ENCODE measurements at regions not wholly inside any gene's neighbourhood (a gene's known extent, or its start where the extent isn't known, plus 50 kb on each side); places are given as distances from the start of the nearest gene placed in this dataset.

GRCh38 chr11:19635332-19635731 is 77.3 kb upstream of the NAV2 start:
- H3K27ac ChIP-seq (ENCODE audit: low read depth in 1 of 3, low read length in 2 of 3) = no peak overlapping the region
- no peak overlapping the region for H3K4me3 ChIP-seq (ENCODE audit: low read depth in 1 of 3, low read length in 3 of 3)
- no peak for FAIRE-seq
- peaks cover 0 to 8% of the 10 kb centered on the region in 2 donors for H3K9me3 ChIP-seq (ENCODE audit: control insufficient read depth in 2 of 2, insufficient read depth in 1 of 2, low read depth in 1 of 2, low read length in 1 of 2)
- DNase-seq = no peak
- H3K4me1 ChIP-seq (ENCODE audit: control insufficient read depth in 3 of 3, insufficient read depth in 2 of 3, low read depth in 1 of 3, low read length in 2 of 3) = no peaks in the 10 kb centered on the region
- 79 to 87% (median 80%) methylated on average over 3 of the region's 3 CpGs for WGBS, 3 donors
- H3K27me3 ChIP-seq (ENCODE audit: control insufficient read depth in 3 of 3, insufficient read depth in 3 of 3, low read length in 3 of 3) = no peaks in the 10 kb centered on the region
- H3K36me3 ChIP-seq (ENCODE audit: control insufficient read depth in 3 of 3, insufficient read depth in 2 of 3, low read depth in 1 of 3, low read length in 3 of 3) = no peaks in the 10 kb centered on the region

GRCh38 chr11:19633276-19633675 is 79.4 kb upstream of the NAV2 start:
- Histone ChIP-seq H3K27ac (ENCODE audit: low read depth in 1 of 3, low read length in 2 of 3) (no peak overlapping the region), H3K36me3 (ENCODE audit: control insufficient read depth in 3 of 3, insufficient read depth in 2 of 3, low read depth in 1 of 3, low read length in 3 of 3) (no peaks in the 10 kb centered on the region)
- DNase-seq = no peak

DNA sequence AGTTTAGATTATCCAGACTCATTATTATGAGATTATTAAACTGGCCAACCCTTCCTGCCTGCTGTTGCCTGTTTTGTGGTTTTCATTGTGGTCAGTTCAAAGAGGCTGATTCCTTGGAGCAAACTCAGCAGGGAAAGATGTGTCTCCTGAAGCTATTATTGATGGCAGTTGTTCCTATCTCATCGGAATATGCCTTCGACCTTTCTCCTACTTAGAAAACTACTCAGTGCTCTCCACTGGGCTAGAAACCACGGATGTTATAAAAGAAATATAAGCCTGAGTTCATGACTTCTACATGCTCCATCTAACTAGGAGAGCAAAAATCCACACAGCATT is 80.2 kb upstream of the NAV2 start:
- FAIRE-seq (no peak), DNase-seq (no peak)
- WGBS, 3 donors = 44 to 60% (median 53%) methylated on average over 3 of the region's 3 CpGs
- peaks cover 0 to 8% of the 10 kb centered on the region in 2 donors for H3K9me3 ChIP-seq (ENCODE audit: control insufficient read depth in 2 of 2, insufficient read depth in 1 of 2, low read depth in 1 of 2, low read length in 1 of 2)
- no peaks in the 10 kb centered on the region for H3K27me3 ChIP-seq (ENCODE audit: control insufficient read depth in 3 of 3, insufficient read depth in 3 of 3, low read length in 3 of 3)
- no peaks in the 10 kb centered on the region for H3K4me1 ChIP-seq (ENCODE audit: control insufficient read depth in 3 of 3, insufficient read depth in 2 of 3, low read depth in 1 of 3, low read length in 2 of 3)
- no peak overlapping the region for H3K4me3 ChIP-seq (ENCODE audit: low read depth in 1 of 3, low read length in 3 of 3)
- no peaks in the 10 kb centered on the region for H3K36me3 ChIP-seq (ENCODE audit: control insufficient read depth in 3 of 3, insufficient read depth in 2 of 3, low read depth in 1 of 3, low read length in 3 of 3)
- no peak overlapping the region for H3K27ac ChIP-seq (ENCODE audit: low read depth in 1 of 3, low read length in 2 of 3)

More at GRCh38 chr11:19633276-19633675, 79.4 kb upstream of the NAV2 start:
- Histone ChIP-seq H3K27me3 (ENCODE audit: control insufficient read depth in 3 of 3, insufficient read depth in 3 of 3, low read length in 3 of 3) (no peaks in the 10 kb centered on the region), H3K4me1 (ENCODE audit: control insufficient read depth in 3 of 3, insufficient read depth in 2 of 3, low read depth in 1 of 3, low read length in 2 of 3) (no peaks in the 10 kb centered on the region), H3K4me3 (ENCODE audit: low read depth in 1 of 3, low read length in 3 of 3) (no peak overlapping the region), H3K9me3 (ENCODE audit: control insufficient read depth in 2 of 2, insufficient read depth in 1 of 2, low read depth in 1 of 2, low read length in 1 of 2) (peaks cover 0 to 8% of the 10 kb centered on the region in 2 donors)
- 87 to 95% (median 91%) methylated on average over 7 of the region's 7 CpGs for WGBS, 3 donors
- FAIRE-seq = no peak

GRCh38 chr11:19631712-19632498 is 80.7 kb upstream of the NAV2 start:
- 62 to 79% (median 64%) methylated on average over 8 to 9 of the region's 9 CpGs for WGBS, 3 donors
- Histone ChIP-seq H3K4me3 (ENCODE audit: low read depth in 1 of 3, low read length in 3 of 3) (no peak overlapping the region), H3K4me1 (ENCODE audit: control insufficient read depth in 3 of 3, insufficient read depth in 2 of 3, low read depth in 1 of 3, low read length in 2 of 3) (no peaks in the 10 kb centered on the region), H3K27me3 (ENCODE audit: control insufficient read depth in 3 of 3, insufficient read depth in 3 of 3, low read length in 3 of 3) (peaks cover 0 to 4% (median 0%) of the 10 kb centered on the region in 3 donors), H3K9me3 (ENCODE audit: control insufficient read depth in 2 of 2, insufficient read depth in 1 of 2, low read depth in 1 of 2, low read length in 1 of 2) (peaks cover 0 to 8% of the 10 kb centered on the region in 2 donors), H3K27ac (ENCODE audit: low read depth in 1 of 3, low read length in 2 of 3) (no peak overlapping the region), H3K36me3 (ENCODE audit: control insufficient read depth in 3 of 3, insufficient read depth in 2 of 3, low read depth in 1 of 3, low read length in 3 of 3) (no peaks in the 10 kb centered on the region)
- DNase-seq = no peak
- FAIRE-seq = no peak

DNA sequence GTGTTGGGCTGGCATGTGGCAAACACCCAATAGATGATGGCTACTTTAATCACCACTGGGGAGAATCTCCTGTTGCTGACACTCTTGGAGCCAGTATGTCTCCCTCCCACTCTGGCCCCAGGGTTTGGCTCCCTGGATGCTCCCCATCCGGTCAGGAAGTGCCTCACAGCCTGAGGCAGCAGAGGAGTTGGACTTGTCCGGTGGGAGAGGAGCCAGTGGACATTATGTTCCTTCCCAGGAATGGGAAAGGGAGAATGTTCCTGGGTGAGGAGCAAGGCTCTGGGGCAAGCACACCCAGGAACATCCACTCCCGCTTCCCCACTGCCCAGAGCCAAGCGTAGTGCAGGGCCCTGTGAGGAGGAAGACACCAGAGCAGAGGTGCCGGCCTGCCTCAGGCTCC is 84.6 kb upstream of the NAV2 start:
- 73 to 96% (median 84%) methylated on average over 5 of the region's 5 CpGs for WGBS, 3 donors
- Histone ChIP-seq H3K27ac (ENCODE audit: low read depth in 1 of 3, low read length in 2 of 3) (peak overlapping the region in 1 of 3 donors; percentile 24), H3K36me3 (ENCODE audit: control insufficient read depth in 3 of 3, insufficient read depth in 2 of 3, low read depth in 1 of 3, low read length in 3 of 3) (no peaks in the 10 kb centered on the region), H3K9me3 (ENCODE audit: control insufficient read depth in 2 of 2, insufficient read depth in 1 of 2, low read depth in 1 of 2, low read length in 1 of 2) (no peaks in the 10 kb centered on the region), H3K4me1 (ENCODE audit: control insufficient read depth in 3 of 3, insufficient read depth in 2 of 3, low read depth in 1 of 3, low read length in 2 of 3) (no peaks in the 10 kb centered on the region), H3K4me3 (ENCODE audit: low read depth in 1 of 3, low read length in 3 of 3) (no peak overlapping the region), H3K27me3 (ENCODE audit: control insufficient read depth in 3 of 3, insufficient read depth in 3 of 3, low read length in 3 of 3) (peaks cover 0 to 4% (median 0%) of the 10 kb centered on the region in 3 donors)
- no peak for FAIRE-seq
- DNase-seq = no peak

DNA sequence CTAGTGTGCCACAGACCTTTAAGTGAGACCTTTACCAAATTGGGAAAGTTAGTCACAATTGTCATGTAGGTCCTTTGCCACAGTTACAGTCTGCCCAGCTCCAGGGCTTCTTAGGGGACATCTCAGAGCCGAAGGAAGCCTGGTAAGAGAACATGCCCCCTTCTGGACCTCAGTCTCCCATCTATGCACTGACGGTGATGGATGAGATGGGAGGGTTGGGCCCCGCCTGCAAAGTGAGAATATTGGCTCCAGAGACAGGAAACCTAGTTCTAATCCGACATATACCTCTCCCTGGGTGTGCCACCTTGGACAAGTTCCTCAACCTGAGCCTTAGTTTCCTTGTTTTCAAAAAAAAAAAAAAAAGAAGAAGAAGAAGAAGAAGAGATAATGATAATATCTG is 85.1 kb upstream of the NAV2 start:
- 63 to 71% (median 67%) methylated on average over 4 of the region's 4 CpGs for WGBS, 3 donors
- H3K4me1 ChIP-seq (ENCODE audit: control insufficient read depth in 3 of 3, insufficient read depth in 2 of 3, low read depth in 1 of 3, low read length in 2 of 3) = no peaks in the 10 kb centered on the region
- H3K27me3 ChIP-seq (ENCODE audit: control insufficient read depth in 3 of 3, insufficient read depth in 3 of 3, low read length in 3 of 3) = peaks cover 0 to 4% (median 0%) of the 10 kb centered on the region in 3 donors
- no peak overlapping the region for H3K27ac ChIP-seq (ENCODE audit: low read depth in 1 of 3, low read length in 2 of 3)
- no peak overlapping the region for H3K4me3 ChIP-seq (ENCODE audit: low read depth in 1 of 3, low read length in 3 of 3)
- DNase-seq (no peak), FAIRE-seq (no peak)
- no peaks in the 10 kb centered on the region for H3K36me3 ChIP-seq (ENCODE audit: control insufficient read depth in 3 of 3, insufficient read depth in 2 of 3, low read depth in 1 of 3, low read length in 3 of 3)
- no peaks in the 10 kb centered on the region for H3K9me3 ChIP-seq (ENCODE audit: control insufficient read depth in 2 of 2, insufficient read depth in 1 of 2, low read depth in 1 of 2, low read length in 1 of 2)

GRCh38 chr11:19625438-19625837 is 87.2 kb upstream of the NAV2 start:
- no peaks in the 10 kb centered on the region for H3K36me3 ChIP-seq (ENCODE audit: control insufficient read depth in 3 of 3, insufficient read depth in 2 of 3, low read depth in 1 of 3, low read length in 3 of 3)
- H3K27me3 ChIP-seq (ENCODE audit: control insufficient read depth in 3 of 3, insufficient read depth in 3 of 3, low read length in 3 of 3) = peaks cover 0 to 4% (median 0%) of the 10 kb centered on the region in 3 donors
- no peak for DNase-seq
- H3K27ac ChIP-seq (ENCODE audit: low read depth in 1 of 3, low read length in 2 of 3) = no peak overlapping the region
- no peaks in the 10 kb centered on the region for H3K9me3 ChIP-seq (ENCODE audit: control insufficient read depth in 2 of 2, insufficient read depth in 1 of 2, low read depth in 1 of 2, low read length in 1 of 2)
- no peak for FAIRE-seq
- WGBS, 3 donors = 67 to 78% (median 69%) methylated on average over 1 of the region's 1 CpG
- no peak overlapping the region for H3K4me3 ChIP-seq (ENCODE audit: low read depth in 1 of 3, low read length in 3 of 3)
- no peaks in the 10 kb centered on the region for H3K4me1 ChIP-seq (ENCODE audit: control insufficient read depth in 3 of 3, insufficient read depth in 2 of 3, low read depth in 1 of 3, low read length in 2 of 3)

- H3K4me1 ChIP-seq (ENCODE audit: control insufficient read depth in 3 of 3, insufficient read depth in 2 of 3, low read depth in 1 of 3, low read length in 2 of 3) = no peaks in the 10 kb centered on the region
- no peak overlapping the region for H3K4me3 ChIP-seq (ENCODE audit: low read depth in 1 of 3, low read length in 3 of 3)
- no peaks in the 10 kb centered on the region for H3K36me3 ChIP-seq (ENCODE audit: control insufficient read depth in 3 of 3, insufficient read depth in 2 of 3, low read depth in 1 of 3, low read length in 3 of 3)
- DNase-seq (no peak), FAIRE-seq (no peak)
- H3K27ac ChIP-seq (ENCODE audit: low read depth in 1 of 3, low read length in 2 of 3) = no peak overlapping the region
- 55 to 79% (median 72%) methylated on average over 4 of the region's 4 CpGs for WGBS, 3 donors
- peaks cover 0 to 1% of the 10 kb centered on the region in 2 donors for H3K9me3 ChIP-seq (ENCODE audit: control insufficient read depth in 2 of 2, insufficient read depth in 1 of 2, low read depth in 1 of 2, low read length in 1 of 2)
- H3K27me3 ChIP-seq (ENCODE audit: control insufficient read depth in 3 of 3, insufficient read depth in 3 of 3, low read length in 3 of 3) = no peaks in the 10 kb centered on the region
Measured at GRCh38 chr11:19617696-19618523, 94.7 kb upstream of the NAV2 start.
